ENCODE measurements at regions not wholly inside any gene's neighbourhood (a gene's known extent, or its start where the extent isn't known, plus 50 kb on each side); places are given as distances from the start of the nearest gene placed in this dataset.

DNA sequence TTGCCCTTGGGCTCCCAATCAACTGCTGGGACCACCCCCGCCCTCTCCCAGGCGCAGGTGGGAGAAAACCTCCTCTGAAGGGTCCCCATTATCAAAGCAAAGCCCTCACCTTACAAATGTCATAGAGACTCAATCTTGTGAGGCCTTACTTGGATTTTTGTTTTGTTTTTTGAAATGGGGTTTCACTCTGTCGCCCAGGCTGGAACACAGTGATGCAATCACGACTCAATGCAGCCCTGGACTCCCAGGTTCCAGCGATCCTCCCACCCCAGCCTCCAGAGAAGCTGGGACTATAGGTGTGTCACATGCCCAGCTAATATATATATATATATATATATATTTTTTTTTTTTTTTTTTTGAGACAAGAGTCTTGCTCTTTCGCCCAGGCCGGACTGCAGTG lies 57.5 kb upstream of the WIPI2 start:
- TF ChIP-seq POLR2A (IDR thresholded peaks at IDR 0.05; ENCODE audit: low read length): no peak
- no peak for TF ChIP-seq GATA1 (IDR thresholded peaks at IDR 0.05; ENCODE audit: low read depth, low read length)
